Loucy (cell line): ENCODE measurements at regions not wholly inside any gene's neighbourhood (a gene's known extent, or its start where the extent isn't known, plus 50 kb on each side); places are given as distances from the start of the nearest gene placed in this dataset.

Experiments
- H2AFZ ChIP-seq: fragments of 200-600 bp; sonication (generic); 2 replicates; pipeline ENCODE4 v1.6.0; 2016; ENCODE audit warnings: antibody characterized with exemption, mild to moderate bottlenecking, low read length, moderate library complexity
- H3F3A ChIP-seq: fragments of 200-600 bp; 2 replicates; pipeline ENCODE4 v1.6.0; 2016; ENCODE audit warnings: antibody characterized with exemption, low read depth, mild to moderate bottlenecking
- H3K27me3 ChIP-seq: fragments of 200-600 bp; sonication (generic); 2 replicates; pipeline ENCODE4 v1.6.1; 2014; ENCODE audit warnings: low read length, mild to moderate bottlenecking; ENCODE audit not compliant: insufficient read depth, poor library complexity, severe bottlenecking
- H3K36me3 ChIP-seq: fragments of 200-600 bp; sonication (generic); 2 replicates; pipeline ENCODE4 v1.6.1; 2016; ENCODE audit warnings: low read length; ENCODE audit not compliant: insufficient read depth
- H3K4me1 ChIP-seq: fragments of 200-600 bp; sonication (generic); 2 replicates; pipeline ENCODE4 v1.5.1; 2014; ENCODE audit warnings: low read length, mild to moderate bottlenecking; ENCODE audit not compliant: insufficient read depth, poor library complexity, severe bottlenecking
- H3K4me2 ChIP-seq: fragments of 200-600 bp; sonication (generic); 2 replicates; pipeline ENCODE4 v1.6.0; 2014; ENCODE audit warnings: antibody characterized with exemption, low read length, low read depth, mild to moderate bottlenecking; ENCODE audit not compliant: poor library complexity, severe bottlenecking
- H3K4me3 ChIP-seq: fragments of 200-600 bp; sonication (generic); 2 replicates; pipeline ENCODE4 v1.5.1; 2014; ENCODE audit warnings: low read length, mild to moderate bottlenecking, mixed read lengths; ENCODE audit not compliant: poor library complexity, severe bottlenecking
- H3K79me2 ChIP-seq: fragments of 200-600 bp; sonication (generic); 2 replicates; pipeline ENCODE4 v1.6.1; 2014; ENCODE audit warnings: low read length; ENCODE audit not compliant: insufficient read depth
- H3K9ac ChIP-seq: fragments of 200-600 bp; sonication (generic); 2 replicates; pipeline ENCODE4 v1.6.0; 2014; ENCODE audit warnings: mild to moderate bottlenecking, low read depth, low read length, moderate library complexity; ENCODE audit not compliant: poor library complexity, severe bottlenecking
- H3K9me2 ChIP-seq: fragments of 200-600 bp; sonication (generic); replicated peaks from 2 replicates; pipeline ENCODE4 v1.6.1; 2016; ENCODE audit warnings: low read depth, low read length, mixed read lengths
- H3K9me3 ChIP-seq: fragments of 200-600 bp; sonication (generic); 2 replicates; pipeline ENCODE4 v1.6.1; 2014; ENCODE audit warnings: mild to moderate bottlenecking, antibody characterized with exemption, low read length, low read depth; ENCODE audit not compliant: insufficient read depth
- H4K20me1 ChIP-seq: fragments of 200-600 bp; sonication (generic); 2 replicates; pipeline ENCODE4 v1.6.0; 2014; ENCODE audit warnings: antibody characterized with exemption, low read length, mild to moderate bottlenecking; ENCODE audit not compliant: insufficient read depth, poor library complexity, severe bottlenecking
- CTCF ChIP-seq: fragments of 200-600 bp; sonication (generic); conservative IDR thresholded peaks from 2 replicates; pipeline ENCODE4 v1.5.1; 2014; ENCODE audit warnings: mild to moderate bottlenecking, antibody characterized with exemption, low read length
- EZH2phosphoT487 ChIP-seq: fragments of 200-600 bp; IDR thresholded peaks from 2 replicates; pipeline ENCODE4 v1.6.1; 2018; ENCODE audit warnings: antibody characterized with exemption, mild to moderate bottlenecking, moderate library complexity, borderline replicate concordance

- H3K27me3 ChIP-seq: no peaks in the 10 kb centered on the region
- H3K4me2 ChIP-seq: no peak overlapping the region
- no peak overlapping the region for H3K9ac ChIP-seq
- TF ChIP-seq EZH2phosphoT487 (no peak), CTCF (no peak)
- H2AFZ ChIP-seq: no peak overlapping the region
- no peaks in the 10 kb centered on the region for H3K9me3 ChIP-seq
- H3K36me3 ChIP-seq: no peaks in the 10 kb centered on the region
- no peaks in the 10 kb centered on the region for H3K9me2 ChIP-seq
- H3K4me3 ChIP-seq: no peak overlapping the region
- no peaks in the 10 kb centered on the region for H3K4me1 ChIP-seq
- no peaks in the 10 kb centered on the region for H3K79me2 ChIP-seq
- no peaks in the 10 kb centered on the region for H4K20me1 ChIP-seq
- H3F3A ChIP-seq: no peaks in the 10 kb centered on the region
These were observed 1275.0 kb upstream of the CDH9 start for GRCh38 chr5:28313321-28313951.

DNA sequence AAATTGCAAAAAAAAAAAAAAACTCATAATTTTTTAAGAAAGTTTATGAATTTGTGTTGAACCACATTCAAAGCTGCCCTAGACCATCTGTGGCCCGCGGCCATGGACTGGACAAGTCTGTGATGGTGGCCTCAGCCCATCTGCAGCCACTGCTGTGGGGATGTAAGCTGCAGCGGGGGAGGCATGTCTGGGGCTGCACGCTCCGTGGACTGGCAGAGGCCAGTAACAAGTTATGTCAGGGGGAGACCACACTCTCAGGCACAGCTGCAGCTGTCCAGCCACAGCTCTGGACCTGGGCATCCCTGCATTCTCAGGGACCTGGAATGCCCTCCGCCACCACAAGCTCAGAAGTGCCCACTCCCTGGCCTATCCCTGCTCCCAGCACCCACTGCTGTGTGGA, 1272.3 kb upstream of the CDH9 start:
- Histone ChIP-seq H4K20me1 (no peaks in the 10 kb centered on the region), H3K79me2 (no peaks in the 10 kb centered on the region), H2AFZ (no peak overlapping the region), H3F3A (no peaks in the 10 kb centered on the region), H3K9ac (no peak overlapping the region), H3K9me2 (no peaks in the 10 kb centered on the region), H3K4me1 (no peaks in the 10 kb centered on the region), H3K36me3 (no peaks in the 10 kb centered on the region), H3K27me3 (no peaks in the 10 kb centered on the region), H3K4me3 (no peak overlapping the region), H3K9me3 (no peaks in the 10 kb centered on the region), H3K4me2 (no peak overlapping the region)
- TF ChIP-seq EZH2phosphoT487 (no peak), CTCF (no peak)

DNA sequence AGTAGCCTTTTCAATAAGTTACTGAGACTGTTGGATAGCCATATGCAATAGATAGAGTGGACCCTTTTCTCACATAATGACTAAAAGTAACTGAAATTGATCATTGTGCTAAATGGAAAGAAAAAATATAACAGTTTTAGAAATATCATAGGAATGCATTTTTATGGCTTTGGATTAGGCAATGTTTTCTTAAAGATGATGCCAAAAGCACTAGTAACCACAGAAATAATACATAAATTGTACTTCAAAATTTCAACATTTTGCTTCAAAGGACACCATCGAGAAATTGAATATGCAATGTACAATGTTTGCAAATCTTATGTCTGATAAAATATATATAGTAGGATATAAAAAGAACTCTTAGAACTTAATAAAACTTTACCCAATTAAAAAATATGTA, 1267.5 kb upstream of the CDH9 start:
- Histone ChIP-seq H3K79me2 (no peaks in the 10 kb centered on the region), H3K4me2 (no peak overlapping the region), H3K27me3 (no peaks in the 10 kb centered on the region), H3K4me1 (no peaks in the 10 kb centered on the region), H3K9ac (no peak overlapping the region), H3K36me3 (no peaks in the 10 kb centered on the region), H2AFZ (no peak overlapping the region), H3F3A (no peaks in the 10 kb centered on the region), H4K20me1 (no peaks in the 10 kb centered on the region), H3K4me3 (no peak overlapping the region), H3K9me3 (no peaks in the 10 kb centered on the region), H3K9me2 (no peaks in the 10 kb centered on the region)
- TF ChIP-seq EZH2phosphoT487 (no peak), CTCF (no peak)
